Suprapubic skin (tissue), 3 donors: ENCODE measurements at regions not wholly inside any gene's neighbourhood (a gene's known extent, or its start where the extent isn't known, plus 50 kb on each side); places are given as distances from the start of the nearest gene placed in this dataset.

Experiments used
- POLR2A ChIP-seq, 2 donors: fragments of 450-650 bp; IDR thresholded peaks; one replicate each; pipeline ENCODE4 v1.6.1; 2017; ENCODE audit warnings: antibody characterized with exemption in 2 of 2, mild to moderate bottlenecking in 2 of 2, moderate library complexity in 2 of 2
- TF ChIP-seq, protein P1 (sequence below), 2 donors: fragments of 200-600 bp in 1 of 2; fragments of 450-650 bp in 1 of 2; sonication (generic) in 1 of 2; IDR thresholded peaks; one replicate each; pipeline ENCODE4 v1.5.1; 2016 to 2019; ENCODE audit warnings: antibody characterized with exemption in 2 of 2, mild to moderate bottlenecking in 1 of 2, moderate library complexity in 1 of 2

DNA sequence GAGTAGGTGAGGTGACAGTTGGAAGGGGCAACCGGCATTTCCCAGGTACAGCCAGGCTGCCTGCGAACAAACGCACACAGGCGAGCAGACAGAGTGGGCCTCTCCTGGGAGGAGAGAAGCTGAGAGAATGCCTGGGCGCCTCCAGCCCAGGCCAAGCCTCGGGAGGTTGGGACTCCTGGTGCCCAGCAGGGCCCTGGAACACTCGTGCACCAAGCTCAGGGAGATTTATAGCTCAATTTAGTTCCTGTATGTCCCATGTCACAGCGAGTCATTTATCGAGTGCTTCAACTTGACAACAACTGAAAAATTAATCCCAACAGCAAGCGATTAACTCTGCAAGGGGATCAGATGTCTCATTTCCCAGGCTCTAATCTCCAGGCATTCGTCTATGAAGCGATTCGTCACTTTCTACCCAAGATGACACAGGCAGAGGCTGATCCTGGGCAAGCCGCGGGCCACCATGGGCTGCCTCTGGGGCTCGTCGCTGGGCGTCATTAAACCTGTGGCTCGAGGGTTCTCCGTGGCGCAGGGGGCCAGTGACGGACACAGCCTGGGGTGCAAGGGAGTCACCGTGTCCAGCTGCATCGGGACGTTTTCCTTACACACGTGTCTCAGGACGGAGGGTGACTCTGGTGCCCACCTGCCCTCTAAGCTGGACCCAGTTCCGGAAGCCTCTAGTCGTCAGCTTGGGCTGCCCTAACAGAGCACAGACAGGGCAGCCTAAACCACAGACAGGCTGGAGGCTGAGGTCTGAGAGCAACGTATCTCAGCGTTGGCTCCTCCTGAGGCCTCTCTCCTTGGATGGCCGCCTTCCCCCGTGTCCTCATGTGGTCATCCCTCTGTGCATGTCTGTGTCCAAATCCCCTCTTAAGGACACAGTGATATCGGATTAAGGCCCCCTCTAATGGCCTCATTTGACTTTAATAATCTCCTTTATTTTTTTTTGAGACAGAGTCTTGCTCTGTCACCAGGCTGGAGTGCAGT lies 154.1 kb downstream of the CTTN start:
- TF ChIP-seq, protein P1, sequence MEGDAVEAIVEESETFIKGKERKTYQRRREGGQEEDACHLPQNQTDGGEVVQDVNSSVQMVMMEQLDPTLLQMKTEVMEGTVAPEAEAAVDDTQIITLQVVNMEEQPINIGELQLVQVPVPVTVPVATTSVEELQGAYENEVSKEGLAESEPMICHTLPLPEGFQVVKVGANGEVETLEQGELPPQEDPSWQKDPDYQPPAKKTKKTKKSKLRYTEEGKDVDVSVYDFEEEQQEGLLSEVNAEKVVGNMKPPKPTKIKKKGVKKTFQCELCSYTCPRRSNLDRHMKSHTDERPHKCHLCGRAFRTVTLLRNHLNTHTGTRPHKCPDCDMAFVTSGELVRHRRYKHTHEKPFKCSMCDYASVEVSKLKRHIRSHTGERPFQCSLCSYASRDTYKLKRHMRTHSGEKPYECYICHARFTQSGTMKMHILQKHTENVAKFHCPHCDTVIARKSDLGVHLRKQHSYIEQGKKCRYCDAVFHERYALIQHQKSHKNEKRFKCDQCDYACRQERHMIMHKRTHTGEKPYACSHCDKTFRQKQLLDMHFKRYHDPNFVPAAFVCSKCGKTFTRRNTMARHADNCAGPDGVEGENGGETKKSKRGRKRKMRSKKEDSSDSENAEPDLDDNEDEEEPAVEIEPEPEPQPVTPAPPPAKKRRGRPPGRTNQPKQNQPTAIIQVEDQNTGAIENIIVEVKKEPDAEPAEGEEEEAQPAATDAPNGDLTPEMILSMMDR (IDR thresholded peaks at IDR 0.05) = no peak
- no peak for TF ChIP-seq POLR2A (IDR thresholded peaks at IDR 0.05)
